IMR-90 (cell line): ENCODE measurements at regions not wholly inside any gene's neighbourhood (a gene's known extent, or its start where the extent isn't known, plus 50 kb on each side); places are given as distances from the start of the nearest gene placed in this dataset.

ENCODE experiments used
- ATAC-seq: fragments of 200-7000 bp; cut with Tn5 transposase; 2 replicates; pipeline ENCODE4 v1.9.1; 2020; ENCODE audit warnings: low read depth, mild to moderate bottlenecking, moderate library complexity
- BruUV-seq: library from RNA; stranded (reverse); fragments of 400-500 nt; replicated peaks from 2 replicates; lab custom pipeline; 2021; lab: Mats Ljungman, UMichigan
- CTCF ChIA-PET: fragments of 300-600 bp; formaldehyde crosslinking; extraction: SDS; loops from one replicate; lab custom pipeline; 2021; ENCODE audit warnings: antibody characterized with exemption; lab: Yijun Ruan, JAX
- POLR2A ChIA-PET: fragments of 300-600 bp; sonication (Branson Sonifier 250); formaldehyde crosslinking; loops from one replicate; lab custom pipeline; 2022; ENCODE audit warnings: antibody characterized with exemption; ENCODE audit not compliant: unreplicated experiment; lab: Charles Lee
- DNase-seq: peaks from one replicate; pipeline ENCODE4 v3.0.0; 2013
- H2AFZ ChIP-seq: replicated peaks from 2 replicates; pipeline ENCODE3; 2013; ENCODE audit warnings: low read length, mild to moderate bottlenecking; ENCODE audit not compliant: poor library complexity
- H2AK5ac ChIP-seq: 2 replicates; pipeline ENCODE4 v1.6.1; 2013; ENCODE audit warnings: low read depth, low read length, inconsistent platforms
- H2AK9ac ChIP-seq: replicated peaks from 2 replicates; pipeline ENCODE3; 2013; ENCODE audit warnings: mild to moderate bottlenecking, low read depth, low read length, moderate library complexity; ENCODE audit not compliant: poor library complexity
- H2BK120ac ChIP-seq: 2 replicates; pipeline ENCODE4 v1.6.1; 2013; ENCODE audit warnings: low read depth, low read length, inconsistent platforms
- H2BK15ac ChIP-seq: 3 replicates; pipeline ENCODE4 v1.6.1; 2013; ENCODE audit warnings: low read depth, low read length, inconsistent platforms
- H2BK20ac ChIP-seq: 2 replicates; pipeline ENCODE4 v1.6.1; 2013; ENCODE audit warnings: low read depth, mild to moderate bottlenecking, inconsistent platforms, low read length, moderate library complexity
- H2BK5ac ChIP-seq: 2 replicates; pipeline ENCODE4 v1.6.1; 2013; ENCODE audit warnings: mild to moderate bottlenecking, low read depth, low read length, inconsistent platforms; ENCODE audit not compliant: poor library complexity, severe bottlenecking
- H3K14ac ChIP-seq: replicated peaks from 2 replicates; pipeline ENCODE4 v1.6.1; 2013; ENCODE audit warnings: low read depth, low read length, inconsistent platforms
- H3K18ac ChIP-seq: 2 replicates; pipeline ENCODE4 v1.6.1; 2013; ENCODE audit warnings: low read depth, low read length, control low read depth
- H3K23ac ChIP-seq: 2 replicates; pipeline ENCODE4 v1.6.1; 2013; ENCODE audit warnings: low read depth, low read length, inconsistent platforms
- H3K27ac ChIP-seq: 2 replicates; pipeline ENCODE4 v1.5.1; 2013; ENCODE audit warnings: mild to moderate bottlenecking, control low read depth, low read length; ENCODE audit not compliant: insufficient read depth
- H3K27me3 ChIP-seq: 2 replicates; pipeline ENCODE4 v1.6.1; 2013; ENCODE audit warnings: low read length; ENCODE audit not compliant: control insufficient read depth, insufficient read depth
- H3K36me3 ChIP-seq: 2 replicates; pipeline ENCODE4 v1.6.1; 2013; ENCODE audit warnings: low read length, mixed read lengths; ENCODE audit not compliant: control insufficient read depth, insufficient read depth
- H3K4ac ChIP-seq: 2 replicates; pipeline ENCODE4 v1.6.1; 2013; ENCODE audit warnings: low read depth, low read length, inconsistent platforms
- H3K4me1 ChIP-seq: 2 replicates; pipeline ENCODE4 v1.6.1; 2013; ENCODE audit warnings: low read length, mixed read lengths; ENCODE audit not compliant: control insufficient read depth, insufficient read depth
- H3K4me2 ChIP-seq: 2 replicates; pipeline ENCODE4 v1.6.1; 2013; ENCODE audit warnings: low read depth, mild to moderate bottlenecking, control low read depth, low read length, moderate library complexity
- H3K4me3 ChIP-seq: 2 replicates; pipeline ENCODE4 v1.5.1; 2013; ENCODE audit warnings: low read depth, mild to moderate bottlenecking, control low read depth, low read length, moderate library complexity; ENCODE audit not compliant: insufficient read depth
- H3K56ac ChIP-seq: 2 replicates; pipeline ENCODE4 v1.6.1; 2013; ENCODE audit warnings: low read length, inconsistent platforms; ENCODE audit not compliant: insufficient read depth; ENCODE audit errors: extremely low read depth
- H3K79me1 ChIP-seq, 2 experiments: 2 replicates each; pipeline ENCODE4 v1.6.1; 2013; ENCODE audit warnings: low read length in 2 of 2, inconsistent platforms in 1 of 2, low read depth in 1 of 2
- H3K9ac ChIP-seq: 2 replicates; pipeline ENCODE4 v1.6.1; 2013; ENCODE audit warnings: low read depth, low read length, control low read depth
- H3K9me1 ChIP-seq: 2 replicates; pipeline ENCODE4 v1.6.1; 2013; ENCODE audit warnings: low read length, inconsistent platforms; ENCODE audit not compliant: insufficient read depth
- H3K9me3 ChIP-seq: 2 replicates; pipeline ENCODE4 v1.6.1; 2013; ENCODE audit warnings: low read length; ENCODE audit not compliant: control insufficient read depth, insufficient read depth
- H4K20me1 ChIP-seq: 2 replicates; pipeline ENCODE4 v1.6.1; 2013; ENCODE audit warnings: low read length, inconsistent platforms; ENCODE audit not compliant: insufficient read depth
- H4K5ac ChIP-seq: 2 replicates; pipeline ENCODE4 v1.6.1; 2013; ENCODE audit warnings: mild to moderate bottlenecking, low read depth, low read length, control low read depth
- H4K8ac ChIP-seq, 2 experiments: 2 replicates each; pipeline ENCODE4 v1.6.1; 2013; ENCODE audit warnings: low read depth in 2 of 2, low read length in 2 of 2, control low read depth in 1 of 2, inconsistent platforms in 1 of 2
- H4K91ac ChIP-seq: 2 replicates; pipeline ENCODE4 v1.6.1; 2013; ENCODE audit warnings: low read depth, low read length, inconsistent platforms; ENCODE audit not compliant: insufficient read depth
- BHLHE40 ChIP-seq: fragments of 150-350 bp; IDR thresholded peaks from 2 replicates; pipeline ENCODE4 v1.6.1; 2016; ENCODE audit warnings: mild to moderate bottlenecking, low read depth, low read length
- CEBPB ChIP-seq: IDR thresholded peaks from 2 replicates; pipeline ENCODE4 v1.6.1; 2012; ENCODE audit warnings: low read depth, low read length, improper control_type of control experiment
- RCOR1 ChIP-seq: IDR thresholded peaks from 2 replicates; pipeline ENCODE4 v1.6.1; 2012; ENCODE audit warnings: mild to moderate bottlenecking, low read length, improper control_type of control experiment; ENCODE audit not compliant: insufficient replicate concordance
- SMC3 ChIP-seq: fragments of 150-350 bp; IDR thresholded peaks from 2 replicates; pipeline ENCODE4 v1.6.1; 2016; ENCODE audit warnings: low read depth, mild to moderate bottlenecking, antibody characterized with exemption, low read length, moderate library complexity
- WGBS, 2 experiments: methylation state at CpG; one replicate each; pipeline versions ENCODE4 v1.1.5 to v1.1.7; 2013; ENCODE audit warnings: missing lambda C conversion rate in 2 of 2; ENCODE audit not compliant: insufficient read length in 1 of 2; ENCODE audit errors: extremely low coverage in 2 of 2; 5-methylcytosine and 5-hydroxymethylcytosine counted together
- dilution Hi-C: fragments of 300-500 bp; cut with HindIII; formaldehyde crosslinking; loops from one replicate; pipeline ENCODE4 v1.14.3; 2018; ENCODE audit warnings: low sequenced_read_pairs; ENCODE audit not compliant: unreplicated experiment
- in situ Hi-C: fragments of 300-500 bp; cut with MboI; formaldehyde crosslinking; loops from 3 replicates; pipeline ENCODE4 v1.14.3; 2019; ENCODE audit warnings: low sequenced_read_pairs, inconsistent platforms, mixed read lengths
- intact Hi-C: fragments of 100-400 bp; cut with micrococcal nuclease; formaldehyde crosslinking; loops from 2 replicates; pipeline ENCODE4 v1.10.0; 2022

- no peak for TF ChIP-seq BHLHE40
Measured at GRCh38 chr12:94078736-94079509, 69.5 kb upstream of the PLXNC1 start (continued).

- BruUV-seq, result no TSS peak
- H3K56ac ChIP-seq, result no peak overlapping the region
Measured at GRCh38 chr12:94079566-94080340, 68.6 kb upstream of the PLXNC1 start.

More at GRCh38 chr12:94079566-94080340, 68.6 kb upstream of the PLXNC1 start:
- H2AFZ ChIP-seq, result no peak overlapping the region
- H4K5ac ChIP-seq, result no peak overlapping the region
- dilution Hi-C loops, result no loop called here
- WGBS, 2 experiments, result no CpG with 5 or more reads among the region's 7 CpGs
- no peaks in the 10 kb centered on the region for H3K36me3 ChIP-seq
- 0 out of 2 replicates have a peak, but pooled peaks cover 2% of the 10 kb centered on the region for H3K4me1 ChIP-seq
- DNase-seq, result no peak
- no peak overlapping the region for H2BK15ac ChIP-seq
- no peak overlapping the region for H4K91ac ChIP-seq
- no peak overlapping the region for H4K8ac ChIP-seq
- H3K27me3 ChIP-seq, result no peaks in the 10 kb centered on the region
- ChIA-PET POLR2A (no interaction called here), CTCF (no interaction called here)
- TF ChIP-seq SMC3 (no peak), CEBPB (peak; percentile 85), RCOR1 (no peak)
- no peak overlapping the region for H3K14ac ChIP-seq
- H3K4ac ChIP-seq, result no peak overlapping the region
- no peaks in the 10 kb centered on the region for H3K9me3 ChIP-seq
- peaks cover 2% of the 10 kb centered on the region; the same call in 1 of the 2 replicates for H3K9me1 ChIP-seq
- H3K4me3 ChIP-seq, result no peak overlapping the region
- intact Hi-C loops, result no loop called here
- H2BK5ac ChIP-seq, result no peak overlapping the region
- no peak overlapping the region for H2AK9ac ChIP-seq
- H3K23ac ChIP-seq, result no peak overlapping the region
- no peak overlapping the region for H2BK20ac ChIP-seq
- H2AK5ac ChIP-seq, result no peak overlapping the region
- no peak for ATAC-seq
- H3K9ac ChIP-seq, result no peak overlapping the region
- H3K4me2 ChIP-seq, result no peak overlapping the region
- no peak overlapping the region for H3K27ac ChIP-seq
- H4K20me1 ChIP-seq, result no peaks in the 10 kb centered on the region
- no peaks in the 10 kb centered on the region for H3K79me1 ChIP-seq
- no peak overlapping the region for H3K18ac ChIP-seq
- in situ Hi-C loops, result no loop called here
- H2BK120ac ChIP-seq, result no peak overlapping the region
